SK-N-SH (cell line): ENCODE measurements at regions not wholly inside any gene's neighbourhood (a gene's known extent, or its start where the extent isn't known, plus 50 kb on each side); places are given as distances from the start of the nearest gene placed in this dataset.

Experiments used
- CTCF ChIA-PET: fragments of 300-600, 350-600 bp; formaldehyde crosslinking; extraction: SDS; loops from one replicate; lab custom pipeline; 2021; lab: Yijun Ruan, JAX
- POLR2A ChIA-PET: fragments of 350-600 bp; sonication (Branson Sonifier 250); formaldehyde crosslinking; extraction: SDS; loops from one replicate; lab custom pipeline; 2020; ENCODE audit warnings: antibody characterized with exemption, inconsistent platforms; lab: Yijun Ruan, JAX
- DNase-seq: peaks from one replicate; pipeline ENCODE4 v3.0.0; 2012
- H2AFZ ChIP-seq: fragments of 200-600 bp; sonication (generic); 2 replicates; pipeline ENCODE4 v1.8.1; 2016; ENCODE audit warnings: antibody characterized with exemption, mild to moderate bottlenecking, low read depth
- H3F3A ChIP-seq: fragments of 200-600 bp; sonication (generic); replicated peaks from 2 replicates; pipeline ENCODE3; 2016; ENCODE audit warnings: antibody characterized with exemption, mild to moderate bottlenecking; ENCODE audit not compliant: insufficient read depth
- H3K27ac ChIP-seq, 2 experiments: fragments of 200-500 bp in 1 of 2; fragments of 200-600 bp in 1 of 2; sonication (Bioruptor generic) in 1 of 2; sonication (generic), shearing (Covaris generic) in 1 of 2; 2 replicates each; pipeline versions ENCODE4 v1.5.1 to v1.6.1; 2014 to 2016; ENCODE audit warnings: low read depth in 2 of 2, inconsistent platforms in 1 of 2, low read length in 1 of 2, mild to moderate bottlenecking in 1 of 2, mixed read lengths in 1 of 2
- H3K27me3 ChIP-seq: fragments of 200-600 bp; sonication (generic), shearing (Covaris generic); 2 replicates; pipeline ENCODE4 v1.6.1; 2016; ENCODE audit warnings: mixed run types; ENCODE audit not compliant: insufficient read depth
- H3K36me3 ChIP-seq, 2 experiments: fragments of 200-500 bp in 1 of 2; fragments of 200-600 bp in 1 of 2; sonication (Bioruptor generic) in 1 of 2; sonication (generic) in 1 of 2; replicated peaks in 1 of 2; 2 replicates each; pipeline versions ENCODE3 to v1.5.1; 2014 to 2016; ENCODE audit warnings: low read length in 1 of 2, mild to moderate bottlenecking in 1 of 2; ENCODE audit not compliant: insufficient read depth in 2 of 2, control insufficient read depth in 1 of 2
- H3K4me1 ChIP-seq, 2 experiments: fragments of 200-500 bp in 1 of 2; fragments of 200-600 bp in 1 of 2; sonication (Bioruptor generic) in 1 of 2; sonication (generic), shearing (Covaris generic) in 1 of 2; 2 replicates each; pipeline versions ENCODE4 v1.5.1 to v1.6.1; 2014 to 2016; ENCODE audit warnings: low read depth in 1 of 2, low read length in 1 of 2, mixed run types in 1 of 2; ENCODE audit not compliant: insufficient read depth in 2 of 2, control insufficient read depth in 1 of 2
- H3K4me2 ChIP-seq: fragments of 200-600 bp; sonication (generic), shearing (Covaris generic); 2 replicates; pipeline ENCODE4 v1.6.1; 2017; ENCODE audit warnings: mixed run types
- H3K4me3 ChIP-seq, 2 experiments: fragments of 200-500 bp in 1 of 2; fragments of 200-600 bp in 1 of 2; sonication (Bioruptor generic) in 1 of 2; sonication (generic), shearing (Covaris generic) in 1 of 2; 2 replicates each; pipeline versions ENCODE4 v1.5.1 to v1.8.1; 2014 to 2016; ENCODE audit warnings: low read depth in 2 of 2, inconsistent platforms in 1 of 2, low read length in 1 of 2, mild to moderate bottlenecking in 1 of 2, mixed read lengths in 1 of 2, moderate library complexity in 1 of 2
- H3K79me2 ChIP-seq: fragments of 200-600 bp; sonication (generic); 2 replicates; pipeline ENCODE4 v1.8.1; 2017; ENCODE audit warnings: mild to moderate bottlenecking; ENCODE audit not compliant: insufficient read depth
- H3K9ac ChIP-seq: fragments of 200-600 bp; sonication (generic); 2 replicates; pipeline ENCODE4 v1.6.1; 2017; ENCODE audit warnings: mixed run types
- H3K9me2 ChIP-seq: fragments of 200-600 bp; sonication (generic); 2 replicates; pipeline ENCODE4 v1.6.1; 2017; ENCODE audit warnings: mixed run types
- H3K9me3 ChIP-seq: fragments of 200-600 bp; sonication (generic); 2 replicates; pipeline ENCODE4 v1.6.1; 2017; ENCODE audit warnings: mixed run types, mild to moderate bottlenecking, moderate library complexity
- H4K20me1 ChIP-seq: fragments of 200-600 bp; sonication (generic); 2 replicates; pipeline ENCODE4 v1.6.1; 2017; ENCODE audit warnings: mild to moderate bottlenecking, mixed run types; ENCODE audit not compliant: insufficient read depth
- CHD2 ChIP-seq: fragments of 150-350 bp; IDR thresholded peaks from 2 replicates; pipeline ENCODE4 v1.6.1; 2018; ENCODE audit warnings: low read length; ENCODE audit not compliant: partially characterized antibody
- EP300 ChIP-seq, 2 experiments: IDR thresholded peaks; 2 replicates each; pipeline versions ENCODE4 v1.4.0 to v1.6.1; 2012; ENCODE audit warnings: borderline replicate concordance in 1 of 2, low read depth in 1 of 2, low read length in 1 of 2
- GABPA ChIP-seq: IDR thresholded peaks from 2 replicates; pipeline ENCODE4 v1.4.0; 2012; ENCODE audit warnings: low read depth, mild to moderate bottlenecking
- JUND ChIP-seq: IDR thresholded peaks from 2 replicates; pipeline ENCODE4 v1.4.0; 2012
- NRF1 ChIP-seq: IDR thresholded peaks from 2 replicates; pipeline ENCODE4 v1.6.1; 2012; ENCODE audit warnings: low read depth, mild to moderate bottlenecking, low read length
- POLR2AphosphoS5 ChIP-seq: IDR thresholded peaks from 2 replicates; pipeline ENCODE4 v1.6.1; 2012; ENCODE audit warnings: low read depth, low read length
- TAF1 ChIP-seq: IDR thresholded peaks from 2 replicates; pipeline ENCODE4 v1.6.1; 2012; ENCODE audit warnings: low read depth, mild to moderate bottlenecking, low read length, moderate library complexity, borderline replicate concordance
- TCF12 ChIP-seq: IDR thresholded peaks from 2 replicates; pipeline ENCODE4 v1.4.0; 2012
- WGBS: methylation state at CpG from one replicate; pipeline ENCODE4 v1.1.6; 2017; ENCODE audit warnings: low lambda C conversion rate; 5-methylcytosine and 5-hydroxymethylcytosine counted together
- TF ChIP-seq, protein P1 (sequence below): fragments of 150-350 bp; IDR thresholded peaks from 2 replicates; pipeline ENCODE4 v1.6.1; 2016; ENCODE audit warnings: mild to moderate bottlenecking, low read depth, low read length
- TF ChIP-seq, protein P2 (sequence below): IDR thresholded peaks from 2 replicates; pipeline ENCODE4; 2012
- TF ChIP-seq, protein P3 (sequence below): fragments of 200-600 bp; sonication (generic); IDR thresholded peaks from 2 replicates; pipeline ENCODE4 v1.6.1; 2017; ENCODE audit warnings: antibody characterized with exemption, mild to moderate bottlenecking, moderate library complexity
- TF ChIP-seq, protein P4 (sequence below): IDR thresholded peaks from 2 replicates; pipeline ENCODE4 v1.4.0; 2012; ENCODE audit warnings: low read depth, borderline replicate concordance
- TF ChIP-seq, protein P5 (sequence below): IDR thresholded peaks from 2 replicates; pipeline ENCODE4 v1.6.1; 2012; ENCODE audit warnings: mild to moderate bottlenecking, low read depth, low read length, moderate library complexity

DNA sequence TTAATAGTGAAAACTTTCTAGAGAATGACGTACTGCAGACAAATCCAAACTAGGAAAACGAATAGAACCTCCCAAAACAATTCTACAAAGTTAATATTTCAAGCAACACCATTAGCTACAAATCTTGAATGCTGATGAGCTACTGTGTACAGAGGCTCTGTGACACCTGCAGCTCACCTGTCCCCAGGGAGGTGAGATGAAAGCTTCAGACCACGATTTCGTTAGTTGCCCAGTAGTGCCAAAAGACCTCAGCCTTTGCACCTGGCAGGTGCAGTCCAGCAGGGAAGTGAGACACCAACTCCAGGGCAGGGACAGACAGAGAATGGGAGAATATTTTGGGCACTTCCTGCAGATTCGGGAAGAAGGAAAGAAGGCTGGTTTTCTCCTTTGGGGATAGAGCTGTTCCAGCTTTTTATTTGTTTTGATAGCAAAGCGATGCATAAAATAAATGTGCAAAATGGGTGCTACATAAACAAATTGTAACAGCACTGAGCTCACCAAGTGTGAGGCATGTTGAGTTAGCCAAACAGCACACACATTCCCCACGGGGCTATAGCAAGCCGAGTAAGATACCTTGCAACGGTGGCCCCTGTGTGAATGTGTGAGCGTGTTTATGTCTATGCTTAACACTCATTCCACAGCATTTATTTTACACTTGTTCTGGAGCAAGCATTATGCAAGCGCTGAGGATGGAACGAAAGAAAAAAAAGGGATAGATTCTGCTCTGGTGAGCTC lies 1024.8 kb upstream of the AUTS2 start:
- no peak for TF ChIP-seq NRF1
- TF ChIP-seq, protein P1, sequence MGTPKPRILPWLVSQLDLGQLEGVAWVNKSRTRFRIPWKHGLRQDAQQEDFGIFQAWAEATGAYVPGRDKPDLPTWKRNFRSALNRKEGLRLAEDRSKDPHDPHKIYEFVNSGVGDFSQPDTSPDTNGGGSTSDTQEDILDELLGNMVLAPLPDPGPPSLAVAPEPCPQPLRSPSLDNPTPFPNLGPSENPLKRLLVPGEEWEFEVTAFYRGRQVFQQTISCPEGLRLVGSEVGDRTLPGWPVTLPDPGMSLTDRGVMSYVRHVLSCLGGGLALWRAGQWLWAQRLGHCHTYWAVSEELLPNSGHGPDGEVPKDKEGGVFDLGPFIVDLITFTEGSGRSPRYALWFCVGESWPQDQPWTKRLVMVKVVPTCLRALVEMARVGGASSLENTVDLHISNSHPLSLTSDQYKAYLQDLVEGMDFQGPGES = no peak
- H2AFZ ChIP-seq = no peak overlapping the region
- no peaks in the 10 kb centered on the region for H3K9me2 ChIP-seq
- H3K4me3 ChIP-seq = no peak overlapping the region
- no peaks in the 10 kb centered on the region for H3F3A ChIP-seq
- H3K9ac ChIP-seq = no peak overlapping the region
- no peaks in the 10 kb centered on the region for H3K9me3 ChIP-seq
- no peak overlapping the region for H3K27ac ChIP-seq
- H3K27me3 ChIP-seq = no peaks in the 10 kb centered on the region
- no peaks in the 10 kb centered on the region for H3K4me1 ChIP-seq
- no peaks in the 10 kb centered on the region for H3K79me2 ChIP-seq
- no peak for DNase-seq
- no peaks in the 10 kb centered on the region for H3K36me3 ChIP-seq
- no peak overlapping the region for H3K4me2 ChIP-seq
- ChIA-PET CTCF (interaction anchor here (0.6 to 1.0 kb wide), 2 partner anchors 9 to 845 kb away, joined by 3 read pairs; no protein-coding TSS in a partner anchor), POLR2A (no interaction called here)
- 52% methylated on average over 12 of the region's 12 CpGs for WGBS
- H4K20me1 ChIP-seq = no peaks in the 10 kb centered on the region

DNA sequence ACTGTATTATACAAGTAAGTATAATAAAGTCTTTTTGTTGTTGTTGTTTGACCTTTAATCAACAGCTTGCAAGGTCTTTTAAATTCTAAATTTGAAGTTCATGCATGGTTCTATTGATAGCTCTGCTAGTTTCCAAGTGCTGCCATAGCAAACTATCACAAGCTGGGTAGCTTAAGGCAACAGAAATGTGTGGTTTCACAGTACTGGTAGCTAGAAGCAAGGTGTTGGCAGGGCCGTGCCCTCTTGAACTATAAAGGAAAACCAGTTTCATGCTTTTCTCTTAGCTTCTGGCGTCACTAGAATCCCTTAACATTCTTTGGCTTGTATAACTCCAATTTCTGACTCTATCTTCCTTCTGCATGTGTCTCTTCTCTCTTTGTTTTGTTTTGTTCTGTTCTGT lies 1021.9 kb upstream of the AUTS2 start:
- POLR2A ChIA-PET = no interaction called here
- no peak overlapping the region for H2AFZ ChIP-seq
- H3K4me1 ChIP-seq = no peaks in the 10 kb centered on the region
- H4K20me1 ChIP-seq = no peaks in the 10 kb centered on the region
- H3K9me3 ChIP-seq = no peaks in the 10 kb centered on the region
- no peaks in the 10 kb centered on the region for H3K27me3 ChIP-seq
- H3K36me3 ChIP-seq = no peaks in the 10 kb centered on the region
- no peak overlapping the region for H3K4me2 ChIP-seq
- no peak overlapping the region for H3K4me3 ChIP-seq
- H3K9me2 ChIP-seq = no peaks in the 10 kb centered on the region
- H3K27ac ChIP-seq = no peak overlapping the region
- TF ChIP-seq EP300 (IDR thresholded peaks at IDR 0.05; ENCODE audit: borderline replicate concordance in 1 of 2, low read depth in 1 of 2, low read length in 1 of 2) = no peak
- no peak for TF ChIP-seq GABPA
- no peak for TF ChIP-seq NRF1
- TF ChIP-seq, protein P2, sequence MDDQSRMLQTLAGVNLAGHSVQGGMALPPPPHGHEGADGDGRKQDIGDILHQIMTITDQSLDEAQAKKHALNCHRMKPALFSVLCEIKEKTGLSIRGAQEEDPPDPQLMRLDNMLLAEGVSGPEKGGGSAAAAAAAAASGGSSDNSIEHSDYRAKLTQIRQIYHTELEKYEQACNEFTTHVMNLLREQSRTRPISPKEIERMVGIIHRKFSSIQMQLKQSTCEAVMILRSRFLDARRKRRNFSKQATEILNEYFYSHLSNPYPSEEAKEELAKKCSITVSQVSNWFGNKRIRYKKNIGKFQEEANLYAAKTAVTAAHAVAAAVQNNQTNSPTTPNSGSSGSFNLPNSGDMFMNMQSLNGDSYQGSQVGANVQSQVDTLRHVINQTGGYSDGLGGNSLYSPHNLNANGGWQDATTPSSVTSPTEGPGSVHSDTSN = no peak
- no peak for TF ChIP-seq CHD2
- TF ChIP-seq, protein P3, sequence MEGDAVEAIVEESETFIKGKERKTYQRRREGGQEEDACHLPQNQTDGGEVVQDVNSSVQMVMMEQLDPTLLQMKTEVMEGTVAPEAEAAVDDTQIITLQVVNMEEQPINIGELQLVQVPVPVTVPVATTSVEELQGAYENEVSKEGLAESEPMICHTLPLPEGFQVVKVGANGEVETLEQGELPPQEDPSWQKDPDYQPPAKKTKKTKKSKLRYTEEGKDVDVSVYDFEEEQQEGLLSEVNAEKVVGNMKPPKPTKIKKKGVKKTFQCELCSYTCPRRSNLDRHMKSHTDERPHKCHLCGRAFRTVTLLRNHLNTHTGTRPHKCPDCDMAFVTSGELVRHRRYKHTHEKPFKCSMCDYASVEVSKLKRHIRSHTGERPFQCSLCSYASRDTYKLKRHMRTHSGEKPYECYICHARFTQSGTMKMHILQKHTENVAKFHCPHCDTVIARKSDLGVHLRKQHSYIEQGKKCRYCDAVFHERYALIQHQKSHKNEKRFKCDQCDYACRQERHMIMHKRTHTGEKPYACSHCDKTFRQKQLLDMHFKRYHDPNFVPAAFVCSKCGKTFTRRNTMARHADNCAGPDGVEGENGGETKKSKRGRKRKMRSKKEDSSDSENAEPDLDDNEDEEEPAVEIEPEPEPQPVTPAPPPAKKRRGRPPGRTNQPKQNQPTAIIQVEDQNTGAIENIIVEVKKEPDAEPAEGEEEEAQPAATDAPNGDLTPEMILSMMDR = no peak
- no peak for TF ChIP-seq TAF1
- no peak for TF ChIP-seq POLR2AphosphoS5
- TF ChIP-seq TCF12 = no peak
- TF ChIP-seq, protein P4, sequence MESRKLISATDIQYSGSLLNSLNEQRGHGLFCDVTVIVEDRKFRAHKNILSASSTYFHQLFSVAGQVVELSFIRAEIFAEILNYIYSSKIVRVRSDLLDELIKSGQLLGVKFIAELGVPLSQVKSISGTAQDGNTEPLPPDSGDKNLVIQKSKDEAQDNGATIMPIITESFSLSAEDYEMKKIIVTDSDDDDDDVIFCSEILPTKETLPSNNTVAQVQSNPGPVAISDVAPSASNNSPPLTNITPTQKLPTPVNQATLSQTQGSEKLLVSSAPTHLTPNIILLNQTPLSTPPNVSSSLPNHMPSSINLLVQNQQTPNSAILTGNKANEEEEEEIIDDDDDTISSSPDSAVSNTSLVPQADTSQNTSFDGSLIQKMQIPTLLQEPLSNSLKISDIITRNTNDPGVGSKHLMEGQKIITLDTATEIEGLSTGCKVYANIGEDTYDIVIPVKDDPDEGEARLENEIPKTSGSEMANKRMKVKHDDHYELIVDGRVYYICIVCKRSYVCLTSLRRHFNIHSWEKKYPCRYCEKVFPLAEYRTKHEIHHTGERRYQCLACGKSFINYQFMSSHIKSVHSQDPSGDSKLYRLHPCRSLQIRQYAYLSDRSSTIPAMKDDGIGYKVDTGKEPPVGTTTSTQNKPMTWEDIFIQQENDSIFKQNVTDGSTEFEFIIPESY = no peak
- TF ChIP-seq JUND = no peak
- TF ChIP-seq, protein P5, sequence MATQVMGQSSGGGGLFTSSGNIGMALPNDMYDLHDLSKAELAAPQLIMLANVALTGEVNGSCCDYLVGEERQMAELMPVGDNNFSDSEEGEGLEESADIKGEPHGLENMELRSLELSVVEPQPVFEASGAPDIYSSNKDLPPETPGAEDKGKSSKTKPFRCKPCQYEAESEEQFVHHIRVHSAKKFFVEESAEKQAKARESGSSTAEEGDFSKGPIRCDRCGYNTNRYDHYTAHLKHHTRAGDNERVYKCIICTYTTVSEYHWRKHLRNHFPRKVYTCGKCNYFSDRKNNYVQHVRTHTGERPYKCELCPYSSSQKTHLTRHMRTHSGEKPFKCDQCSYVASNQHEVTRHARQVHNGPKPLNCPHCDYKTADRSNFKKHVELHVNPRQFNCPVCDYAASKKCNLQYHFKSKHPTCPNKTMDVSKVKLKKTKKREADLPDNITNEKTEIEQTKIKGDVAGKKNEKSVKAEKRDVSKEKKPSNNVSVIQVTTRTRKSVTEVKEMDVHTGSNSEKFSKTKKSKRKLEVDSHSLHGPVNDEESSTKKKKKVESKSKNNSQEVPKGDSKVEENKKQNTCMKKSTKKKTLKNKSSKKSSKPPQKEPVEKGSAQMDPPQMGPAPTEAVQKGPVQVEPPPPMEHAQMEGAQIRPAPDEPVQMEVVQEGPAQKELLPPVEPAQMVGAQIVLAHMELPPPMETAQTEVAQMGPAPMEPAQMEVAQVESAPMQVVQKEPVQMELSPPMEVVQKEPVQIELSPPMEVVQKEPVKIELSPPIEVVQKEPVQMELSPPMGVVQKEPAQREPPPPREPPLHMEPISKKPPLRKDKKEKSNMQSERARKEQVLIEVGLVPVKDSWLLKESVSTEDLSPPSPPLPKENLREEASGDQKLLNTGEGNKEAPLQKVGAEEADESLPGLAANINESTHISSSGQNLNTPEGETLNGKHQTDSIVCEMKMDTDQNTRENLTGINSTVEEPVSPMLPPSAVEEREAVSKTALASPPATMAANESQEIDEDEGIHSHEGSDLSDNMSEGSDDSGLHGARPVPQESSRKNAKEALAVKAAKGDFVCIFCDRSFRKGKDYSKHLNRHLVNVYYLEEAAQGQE = no peak
- TF ChIP-seq, all 33 proteins: peak for 0
- CTCF ChIA-PET = interaction anchor here (0.6 to 1.4 kb wide), 2 partner anchors 12 to 957 kb away, joined by 3 read pairs; no protein-coding TSS in a partner anchor
- no peak for DNase-seq
- WGBS = 32% methylated on average over 2 of the region's 2 CpGs
- Histone ChIP-seq H3K9ac (no peak overlapping the region), H3K79me2 (no peaks in the 10 kb centered on the region), H3F3A (no peaks in the 10 kb centered on the region)
